IMR-90 (cell line): ENCODE measurements at regions not wholly inside any gene's neighbourhood (a gene's known extent, or its start where the extent isn't known, plus 50 kb on each side); places are given as distances from the start of the nearest gene placed in this dataset.

Experiments
- ATAC-seq: fragments of 200-7000 bp; cut with Tn5 transposase; 2 replicates; pipeline ENCODE4 v1.9.1; 2020; ENCODE audit warnings: low read depth, mild to moderate bottlenecking, moderate library complexity
- BruUV-seq: library from RNA; stranded (reverse); fragments of 400-500 nt; replicated peaks from 2 replicates; lab custom pipeline; 2021; lab: Mats Ljungman, UMichigan
- CTCF ChIA-PET: fragments of 300-600 bp; formaldehyde crosslinking; extraction: SDS; loops from one replicate; lab custom pipeline; 2021; ENCODE audit warnings: antibody characterized with exemption; lab: Yijun Ruan, JAX
- POLR2A ChIA-PET: fragments of 300-600 bp; sonication (Branson Sonifier 250); formaldehyde crosslinking; loops from one replicate; lab custom pipeline; 2022; ENCODE audit warnings: antibody characterized with exemption; ENCODE audit not compliant: unreplicated experiment; lab: Charles Lee
- DNase-seq: peaks from one replicate; pipeline ENCODE4 v3.0.0; 2013
- H2AFZ ChIP-seq: replicated peaks from 2 replicates; pipeline ENCODE3; 2013; ENCODE audit warnings: low read length, mild to moderate bottlenecking; ENCODE audit not compliant: poor library complexity
- H2AK5ac ChIP-seq: 2 replicates; pipeline ENCODE4 v1.6.1; 2013; ENCODE audit warnings: low read depth, low read length, inconsistent platforms
- H2AK9ac ChIP-seq: replicated peaks from 2 replicates; pipeline ENCODE3; 2013; ENCODE audit warnings: mild to moderate bottlenecking, low read depth, low read length, moderate library complexity; ENCODE audit not compliant: poor library complexity
- H2BK120ac ChIP-seq: 2 replicates; pipeline ENCODE4 v1.6.1; 2013; ENCODE audit warnings: low read depth, low read length, inconsistent platforms
- H2BK15ac ChIP-seq: 3 replicates; pipeline ENCODE4 v1.6.1; 2013; ENCODE audit warnings: low read depth, low read length, inconsistent platforms
- H2BK20ac ChIP-seq: 2 replicates; pipeline ENCODE4 v1.6.1; 2013; ENCODE audit warnings: low read depth, mild to moderate bottlenecking, inconsistent platforms, low read length, moderate library complexity
- H2BK5ac ChIP-seq: 2 replicates; pipeline ENCODE4 v1.6.1; 2013; ENCODE audit warnings: mild to moderate bottlenecking, low read depth, low read length, inconsistent platforms; ENCODE audit not compliant: poor library complexity, severe bottlenecking
- H3K14ac ChIP-seq: replicated peaks from 2 replicates; pipeline ENCODE4 v1.6.1; 2013; ENCODE audit warnings: low read depth, low read length, inconsistent platforms
- H3K18ac ChIP-seq: 2 replicates; pipeline ENCODE4 v1.6.1; 2013; ENCODE audit warnings: low read depth, low read length, control low read depth
- H3K23ac ChIP-seq: 2 replicates; pipeline ENCODE4 v1.6.1; 2013; ENCODE audit warnings: low read depth, low read length, inconsistent platforms
- H3K27ac ChIP-seq: 2 replicates; pipeline ENCODE4 v1.5.1; 2013; ENCODE audit warnings: mild to moderate bottlenecking, control low read depth, low read length; ENCODE audit not compliant: insufficient read depth
- H3K27me3 ChIP-seq: 2 replicates; pipeline ENCODE4 v1.6.1; 2013; ENCODE audit warnings: low read length; ENCODE audit not compliant: control insufficient read depth, insufficient read depth
- H3K36me3 ChIP-seq: 2 replicates; pipeline ENCODE4 v1.6.1; 2013; ENCODE audit warnings: low read length, mixed read lengths; ENCODE audit not compliant: control insufficient read depth, insufficient read depth
- H3K4ac ChIP-seq: 2 replicates; pipeline ENCODE4 v1.6.1; 2013; ENCODE audit warnings: low read depth, low read length, inconsistent platforms
- H3K4me1 ChIP-seq: 2 replicates; pipeline ENCODE4 v1.6.1; 2013; ENCODE audit warnings: low read length, mixed read lengths; ENCODE audit not compliant: control insufficient read depth, insufficient read depth
- H3K4me2 ChIP-seq: 2 replicates; pipeline ENCODE4 v1.6.1; 2013; ENCODE audit warnings: low read depth, mild to moderate bottlenecking, control low read depth, low read length, moderate library complexity
- H3K4me3 ChIP-seq: 2 replicates; pipeline ENCODE4 v1.5.1; 2013; ENCODE audit warnings: low read depth, mild to moderate bottlenecking, control low read depth, low read length, moderate library complexity; ENCODE audit not compliant: insufficient read depth
- H3K56ac ChIP-seq: 2 replicates; pipeline ENCODE4 v1.6.1; 2013; ENCODE audit warnings: low read length, inconsistent platforms; ENCODE audit not compliant: insufficient read depth; ENCODE audit errors: extremely low read depth
- H3K79me1 ChIP-seq, 2 experiments: 2 replicates each; pipeline ENCODE4 v1.6.1; 2013; ENCODE audit warnings: low read length in 2 of 2, inconsistent platforms in 1 of 2, low read depth in 1 of 2
- H3K9ac ChIP-seq: 2 replicates; pipeline ENCODE4 v1.6.1; 2013; ENCODE audit warnings: low read depth, low read length, control low read depth
- H3K9me1 ChIP-seq: 2 replicates; pipeline ENCODE4 v1.6.1; 2013; ENCODE audit warnings: low read length, inconsistent platforms; ENCODE audit not compliant: insufficient read depth
- H3K9me3 ChIP-seq: 2 replicates; pipeline ENCODE4 v1.6.1; 2013; ENCODE audit warnings: low read length; ENCODE audit not compliant: control insufficient read depth, insufficient read depth
- H4K20me1 ChIP-seq: 2 replicates; pipeline ENCODE4 v1.6.1; 2013; ENCODE audit warnings: low read length, inconsistent platforms; ENCODE audit not compliant: insufficient read depth
- H4K5ac ChIP-seq: 2 replicates; pipeline ENCODE4 v1.6.1; 2013; ENCODE audit warnings: mild to moderate bottlenecking, low read depth, low read length, control low read depth
- H4K8ac ChIP-seq, 2 experiments: 2 replicates each; pipeline ENCODE4 v1.6.1; 2013; ENCODE audit warnings: low read depth in 2 of 2, low read length in 2 of 2, control low read depth in 1 of 2, inconsistent platforms in 1 of 2
- H4K91ac ChIP-seq: 2 replicates; pipeline ENCODE4 v1.6.1; 2013; ENCODE audit warnings: low read depth, low read length, inconsistent platforms; ENCODE audit not compliant: insufficient read depth
- BHLHE40 ChIP-seq: fragments of 150-350 bp; IDR thresholded peaks from 2 replicates; pipeline ENCODE4 v1.6.1; 2016; ENCODE audit warnings: mild to moderate bottlenecking, low read depth, low read length
- CHD1 ChIP-seq: IDR thresholded peaks from 2 replicates; pipeline ENCODE4 v1.6.1; 2012; ENCODE audit warnings: low read depth, low read length, improper control_type of control experiment
- CTCF ChIP-seq: conservative IDR thresholded peaks from 2 replicates; pipeline ENCODE4 v1.5.1; 2012; ENCODE audit warnings: mild to moderate bottlenecking, low read depth, low read length, improper control_type of control experiment
- FOS ChIP-seq: fragments of 150-350 bp; IDR thresholded peaks from 2 replicates; pipeline ENCODE4 v1.6.1; 2016; ENCODE audit warnings: low read depth, low read length
- POLR2A ChIP-seq: IDR thresholded peaks from 2 replicates; pipeline ENCODE4 v1.6.1; 2012; ENCODE audit warnings: mild to moderate bottlenecking, low read depth, low read length
- RFX5 ChIP-seq: IDR thresholded peaks from 2 replicates; pipeline ENCODE4 v1.8.0; 2012; ENCODE audit warnings: low read depth, mild to moderate bottlenecking, low read length, moderate library complexity
- SMC3 ChIP-seq: fragments of 150-350 bp; IDR thresholded peaks from 2 replicates; pipeline ENCODE4 v1.6.1; 2016; ENCODE audit warnings: low read depth, mild to moderate bottlenecking, antibody characterized with exemption, low read length, moderate library complexity
- WGBS, 2 experiments: methylation state at CpG; one replicate each; pipeline versions ENCODE4 v1.1.5 to v1.1.7; 2013; ENCODE audit warnings: missing lambda C conversion rate in 2 of 2; ENCODE audit not compliant: insufficient read length in 1 of 2; ENCODE audit errors: extremely low coverage in 2 of 2; 5-methylcytosine and 5-hydroxymethylcytosine counted together
- dilution Hi-C: fragments of 300-500 bp; cut with HindIII; formaldehyde crosslinking; loops from one replicate; pipeline ENCODE4 v1.14.3; 2018; ENCODE audit warnings: low sequenced_read_pairs; ENCODE audit not compliant: unreplicated experiment
- in situ Hi-C: fragments of 300-500 bp; cut with MboI; formaldehyde crosslinking; loops from 3 replicates; pipeline ENCODE4 v1.14.3; 2019; ENCODE audit warnings: low sequenced_read_pairs, inconsistent platforms, mixed read lengths
- intact Hi-C: fragments of 100-400 bp; cut with micrococcal nuclease; formaldehyde crosslinking; loops from 2 replicates; pipeline ENCODE4 v1.10.0; 2022
- TF ChIP-seq, protein P1 (sequence below): fragments of 150-350 bp; IDR thresholded peaks from 2 replicates; pipeline ENCODE4 v1.6.1; 2017; ENCODE audit warnings: mild to moderate bottlenecking, antibody characterized with exemption, low read length, low read depth

- DNase-seq, result no peak
- Histone ChIP-seq H2AK9ac (no peak overlapping the region), H4K20me1 (no peaks in the 10 kb centered on the region), H2BK5ac (no peak overlapping the region), H3K4me3 (no peak overlapping the region), H3K27ac (no peak overlapping the region), H3K36me3 (no peaks in the 10 kb centered on the region), H4K5ac (no peak overlapping the region), H2AFZ (no peak overlapping the region), H2BK15ac (no peak overlapping the region), H3K4ac (no peak overlapping the region), H3K4me1 (no peaks in the 10 kb centered on the region), H3K9ac (no peak overlapping the region), H3K18ac (no peak overlapping the region), H4K91ac (no peak overlapping the region), H3K23ac (no peak overlapping the region), H3K56ac (no peak overlapping the region), H3K79me1 (no peaks in the 10 kb centered on the region), H2BK120ac (no peak overlapping the region), H3K14ac (no peak overlapping the region), H3K9me3 (peaks cover 7% of the 10 kb centered on the region), H3K4me2 (no peak overlapping the region), H3K27me3 (no peaks in the 10 kb centered on the region), H4K8ac (no peak overlapping the region), H3K9me1 (no peaks in the 10 kb centered on the region), H2AK5ac (no peak overlapping the region), H2BK20ac (no peak overlapping the region)
- CTCF ChIA-PET, result no interaction called here
- POLR2A ChIA-PET, result no interaction called here
- BruUV-seq, result no TSS peak
- TF ChIP-seq CHD1 (no peak), RFX5 (no peak), SMC3 (no peak), POLR2A (no peak), BHLHE40 (no peak), CTCF (no peak), FOS (no peak)
- TF ChIP-seq, protein P1, sequence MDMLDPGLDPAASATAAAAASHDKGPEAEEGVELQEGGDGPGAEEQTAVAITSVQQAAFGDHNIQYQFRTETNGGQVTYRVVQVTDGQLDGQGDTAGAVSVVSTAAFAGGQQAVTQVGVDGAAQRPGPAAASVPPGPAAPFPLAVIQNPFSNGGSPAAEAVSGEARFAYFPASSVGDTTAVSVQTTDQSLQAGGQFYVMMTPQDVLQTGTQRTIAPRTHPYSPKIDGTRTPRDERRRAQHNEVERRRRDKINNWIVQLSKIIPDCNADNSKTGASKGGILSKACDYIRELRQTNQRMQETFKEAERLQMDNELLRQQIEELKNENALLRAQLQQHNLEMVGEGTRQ, result no peak
- ATAC-seq, result no peak
- dilution Hi-C loops, result no loop called here
- in situ Hi-C loops, result no loop called here
- intact Hi-C loops, result no loop called here
- WGBS, 2 experiments, result no CpG with 5 or more reads among the region's 13 CpGs
Measured at GRCh38 chr1:106290805-106291501, 765.5 kb upstream of the PRMT6 start.
